Hepatocyte (in vitro differentiated cells): ENCODE measurements at regions not wholly inside any gene's neighbourhood (a gene's known extent, or its start where the extent isn't known, plus 50 kb on each side); places are given as distances from the start of the nearest gene placed in this dataset.

ENCODE experiments used
- DNase-seq: peaks from one replicate; pipeline ENCODE4 v3.0.0-alpha.2; 2016; ENCODE audit warnings: low spot score
- H2AFZ ChIP-seq: fragments of 200-600 bp; sonication (generic); 2 replicates; pipeline ENCODE4 v1.6.0; 2016; ENCODE audit warnings: antibody characterized with exemption, mild to moderate bottlenecking
- H3K27ac ChIP-seq: fragments of 200-600 bp; sonication (generic); 2 replicates; pipeline ENCODE4 v1.5.1; 2016; ENCODE audit warnings: mild to moderate bottlenecking
- H3K27me3 ChIP-seq: fragments of 200-600 bp; sonication (generic); 2 replicates; pipeline ENCODE4 v1.6.1; 2016
- H3K36me3 ChIP-seq: fragments of 200-600 bp; sonication (generic); replicated peaks from 2 replicates; pipeline ENCODE4 v1.5.1; 2016; ENCODE audit warnings: low read depth; ENCODE audit not compliant: insufficient read depth
- H3K4me1 ChIP-seq: fragments of 200-600 bp; sonication (generic); 2 replicates; pipeline ENCODE4 v1.5.1; 2016; ENCODE audit warnings: mild to moderate bottlenecking, moderate library complexity; ENCODE audit not compliant: insufficient read depth
- H3K4me2 ChIP-seq: fragments of 200-600 bp; sonication (generic); 2 replicates; pipeline ENCODE4 v1.6.0; 2016
- H3K4me3 ChIP-seq: fragments of 200-600 bp; sonication (generic); 2 replicates; pipeline ENCODE4 v1.5.1; 2016; ENCODE audit warnings: mild to moderate bottlenecking
- H3K79me2 ChIP-seq: fragments of 200-600 bp; sonication (generic); 2 replicates; pipeline ENCODE4 v1.6.0; 2017; ENCODE audit warnings: mild to moderate bottlenecking
- H3K9me2 ChIP-seq: fragments of 200-600 bp; sonication (generic); replicated peaks from 2 replicates; pipeline ENCODE4 v1.6.0; 2017; ENCODE audit warnings: mild to moderate bottlenecking; ENCODE audit not compliant: insufficient read depth
- H3K9me3 ChIP-seq: fragments of 200-600 bp; sonication (generic); 2 replicates; pipeline ENCODE4 v1.5.1; 2016; ENCODE audit warnings: low read depth, mild to moderate bottlenecking
- H4K20me1 ChIP-seq: fragments of 200-600 bp; sonication (generic); 2 replicates; pipeline ENCODE4 v1.6.0; 2016; ENCODE audit warnings: mild to moderate bottlenecking; ENCODE audit not compliant: insufficient read depth, poor library complexity, severe bottlenecking
- CTCF ChIP-seq: fragments of 200-600 bp; sonication (generic); IDR thresholded peaks from 2 replicates; pipeline ENCODE4 v1.5.1; 2016; ENCODE audit warnings: antibody characterized with exemption, mild to moderate bottlenecking; ENCODE audit not compliant: poor library complexity
- EZH2 ChIP-seq: fragments of 200-600 bp; sonication (generic); IDR thresholded peaks from 2 replicates; pipeline ENCODE4 v1.6.1; 2016; ENCODE audit warnings: antibody characterized with exemption, mild to moderate bottlenecking, borderline replicate concordance
- EZH2phosphoT487 ChIP-seq: fragments of 200-600 bp; sonication (generic); IDR thresholded peaks from one replicate; pipeline ENCODE4 v1.6.1; 2018; ENCODE audit warnings: antibody characterized with exemption, mild to moderate bottlenecking, low read depth, moderate library complexity; ENCODE audit not compliant: unreplicated experiment, severe bottlenecking
- WGBS: methylation state at CpG from one replicate; pipeline ENCODE4 v1.1.6; 2016; ENCODE audit warnings: low lambda C conversion rate; ENCODE audit errors: missing lambda C conversion rate; 5-methylcytosine and 5-hydroxymethylcytosine counted together

GRCh38 chr4:18155067-18156041 is 133.8 kb upstream of the LCORL start:
- TF ChIP-seq EZH2 = no peak
- no peak for TF ChIP-seq EZH2phosphoT487
- TF ChIP-seq CTCF = no peak
- no peaks in the 10 kb centered on the region for H3K9me2 ChIP-seq
- peak; percentile 40 for DNase-seq
- WGBS = 58% methylated on average over 2 of the region's 2 CpGs
- H3K36me3 ChIP-seq = no peaks in the 10 kb centered on the region
- H3K4me2 ChIP-seq = no peak overlapping the region
- no peaks in the 10 kb centered on the region for H3K79me2 ChIP-seq
- H4K20me1 ChIP-seq = no peaks in the 10 kb centered on the region
- H3K27ac ChIP-seq = no peak overlapping the region
- no peaks in the 10 kb centered on the region for H3K4me1 ChIP-seq
- H2AFZ ChIP-seq = no peak overlapping the region
- no peaks in the 10 kb centered on the region for H3K27me3 ChIP-seq
- H3K9me3 ChIP-seq = no peaks in the 10 kb centered on the region
- H3K4me3 ChIP-seq = no peak overlapping the region

GRCh38 chr4:18138076-18138665 is 116.6 kb upstream of the LCORL start:
- DNase-seq = peak; percentile 55
- H4K20me1 ChIP-seq = no peaks in the 10 kb centered on the region
- no peaks in the 10 kb centered on the region for H3K27me3 ChIP-seq
- no peak overlapping the region for H3K27ac ChIP-seq
- no peaks in the 10 kb centered on the region for H3K36me3 ChIP-seq
- H3K4me3 ChIP-seq = no peak overlapping the region
- H3K9me2 ChIP-seq = no peaks in the 10 kb centered on the region
- H3K79me2 ChIP-seq = no peaks in the 10 kb centered on the region
- no peak overlapping the region for H2AFZ ChIP-seq
- no peaks in the 10 kb centered on the region for H3K4me1 ChIP-seq
- H3K9me3 ChIP-seq = no peaks in the 10 kb centered on the region
- no peak overlapping the region for H3K4me2 ChIP-seq
- WGBS = 87% methylated on average over 9 of the region's 9 CpGs
- no peak for TF ChIP-seq EZH2phosphoT487
- TF ChIP-seq CTCF = no peak
- TF ChIP-seq EZH2 = no peak

- no peak for TF ChIP-seq EZH2
- TF ChIP-seq CTCF = no peak
- no peak for TF ChIP-seq EZH2phosphoT487
- Histone ChIP-seq H3K79me2 (no peaks in the 10 kb centered on the region), H3K27me3 (no peaks in the 10 kb centered on the region), H3K9me3 (no peaks in the 10 kb centered on the region), H3K36me3 (no peaks in the 10 kb centered on the region), H3K9me2 (no peaks in the 10 kb centered on the region), H2AFZ (no peak overlapping the region), H3K4me2 (no peak overlapping the region), H3K4me3 (no peak overlapping the region), H3K27ac (no peak overlapping the region), H3K4me1 (no peaks in the 10 kb centered on the region), H4K20me1 (no peaks in the 10 kb centered on the region)
- no peak for DNase-seq
Observed at GRCh38 chr4:18134111-18134510, 112.6 kb upstream of the LCORL start.
